HCT116 (cell line): ENCODE measurements at regions not wholly inside any gene's neighbourhood (a gene's known extent, or its start where the extent isn't known, plus 50 kb on each side); places are given as distances from the start of the nearest gene placed in this dataset.

Experiments
- ATAC-seq: fragments of 200-7000 bp; cut with Tn5 transposase; 2 replicates; pipeline ENCODE4 v1.9.1; 2020; ENCODE audit warnings: mild to moderate bottlenecking, moderate library complexity
- BruUV-seq: library from RNA; stranded (reverse); fragments of 400-500 nt; replicated peaks from 2 replicates; lab custom pipeline; 2021; lab: Mats Ljungman, UMichigan
- CTCF ChIA-PET: fragments of 300-600 bp; sonication (Branson Sonifier 250); formaldehyde crosslinking; loops from one replicate; lab custom pipeline; 2021; ENCODE audit warnings: antibody characterized with exemption; lab: Charles Lee
- POLR2A ChIA-PET: fragments of 300-600, 350-600 bp; sonication (Branson Sonifier 250); formaldehyde crosslinking; loops from one replicate; lab custom pipeline; 2021; ENCODE audit warnings: antibody characterized with exemption; lab: Charles Lee
- RAD21 ChIA-PET, 2 experiments: fragments of 300-600 bp; sonication (Branson Sonifier 250); formaldehyde crosslinking; loops; one replicate each; lab custom pipeline; 2023; ENCODE audit warnings: low total read pairs in 2 of 2; ENCODE audit not compliant: uncharacterized antibody in 2 of 2, unreplicated experiment in 2 of 2, low non-redundant PET in 1 of 2; lab: Charles Lee
- DNase-seq: peaks from one replicate; pipeline ENCODE4 v3.0.0-alpha.2; 2010; ENCODE audit warnings: low read depth, low spot score
- H2AFZ ChIP-seq: fragments of 200-600 bp; shearing (Covaris generic), sonication (generic); 2 replicates; pipeline ENCODE4 v1.6.1; 2017; ENCODE audit warnings: low read depth, mixed run types, mixed read lengths, antibody characterized with exemption, low read length; ENCODE audit not compliant: poor library complexity, severe bottlenecking
- H3K27ac ChIP-seq: 2 replicates; pipeline ENCODE4 v1.5.1; 2012; ENCODE audit warnings: low read depth, low read length
- H3K27me3 ChIP-seq: fragments of 200-600 bp; sonication (generic); 2 replicates; pipeline ENCODE4 v1.6.1; 2016; ENCODE audit warnings: mixed run types, low read length, mixed read lengths; ENCODE audit not compliant: insufficient read depth
- H3K36me3 ChIP-seq, 2 experiments: fragments of 200-500 bp in 1 of 2; fragments of 200-600 bp in 1 of 2; sonication (Bioruptor generic) in 1 of 2; sonication (generic) in 1 of 2; 2 replicates each; pipeline versions ENCODE4 v1.5.1 to v1.6.1; 2014 to 2016; ENCODE audit warnings: low read length in 2 of 2, inconsistent platforms in 1 of 2, mixed read lengths in 1 of 2, mixed run types in 1 of 2; ENCODE audit not compliant: insufficient read depth in 2 of 2, control insufficient read depth in 1 of 2
- H3K4me1 ChIP-seq, 2 experiments: fragments of 200-600 bp in 1 of 2; sonication (generic) in 1 of 2; 2 replicates each; pipeline versions ENCODE4 v1.5.1 to v1.6.1; 2012 to 2017; ENCODE audit warnings: low read length in 2 of 2, inconsistent platforms in 1 of 2, mild to moderate bottlenecking in 1 of 2, mixed read lengths in 1 of 2, mixed run types in 1 of 2, moderate library complexity in 1 of 2; ENCODE audit not compliant: insufficient read depth in 2 of 2, control insufficient read depth in 1 of 2
- H3K4me2 ChIP-seq: fragments of 200-600 bp; sonication (generic); 2 replicates; pipeline ENCODE4 v1.6.1; 2017; ENCODE audit warnings: mixed run types, low read length, mixed read lengths
- H3K4me3 ChIP-seq, 2 experiments: fragments of 200-600 bp in 1 of 2; sonication (generic) in 1 of 2; replicated peaks in 1 of 2; 2 replicates each; pipeline ENCODE4 v1.5.1; 2011 to 2016; ENCODE audit warnings: low read length in 2 of 2, control low read depth in 1 of 2, low read depth in 1 of 2, mild to moderate bottlenecking in 1 of 2, mixed read lengths in 1 of 2, mixed run types in 1 of 2
- H3K79me2 ChIP-seq: fragments of 200-600 bp; sonication (generic); 2 replicates; pipeline ENCODE4 v1.6.1; 2017; ENCODE audit warnings: mild to moderate bottlenecking, mixed run types, low read length, moderate library complexity, mixed read lengths; ENCODE audit not compliant: insufficient read depth
- H3K9ac ChIP-seq: fragments of 200-600 bp; sonication (generic); 2 replicates; pipeline ENCODE4 v1.6.1; 2016; ENCODE audit warnings: low read length, mixed read lengths
- H3K9me2 ChIP-seq: fragments of 200-600 bp; sonication (generic), shearing (Covaris generic); 2 replicates; pipeline ENCODE4 v1.6.1; 2017; ENCODE audit warnings: mixed run types, mild to moderate bottlenecking, moderate library complexity; ENCODE audit not compliant: insufficient read depth
- H3K9me3 ChIP-seq, 2 experiments: fragments of 200-500 bp in 1 of 2; fragments of 200-600 bp in 1 of 2; sonication (Bioruptor generic) in 1 of 2; sonication (generic) in 1 of 2; 2 replicates each; pipeline ENCODE4 v1.6.1; 2014 to 2017; ENCODE audit warnings: low read length in 2 of 2, mixed read lengths in 2 of 2, inconsistent platforms in 1 of 2, low read depth in 1 of 2, mild to moderate bottlenecking in 1 of 2, mixed run types in 1 of 2, moderate library complexity in 1 of 2; ENCODE audit not compliant: control insufficient read depth in 1 of 2, insufficient read depth in 1 of 2
- H4K20me1 ChIP-seq: fragments of 200-600 bp; sonication (generic), shearing (Covaris generic); 2 replicates; pipeline ENCODE4 v1.6.1; 2017; ENCODE audit warnings: mixed run types, mild to moderate bottlenecking, moderate library complexity; ENCODE audit not compliant: insufficient read depth
- CBX3 ChIP-seq: IDR thresholded peaks from 2 replicates; pipeline ENCODE4 v1.6.1; 2012; ENCODE audit warnings: low read depth
- CEBPB ChIP-seq: IDR thresholded peaks from 2 replicates; pipeline ENCODE4 v1.6.1; 2012; ENCODE audit warnings: low read depth
- ELF1 ChIP-seq: IDR thresholded peaks from 2 replicates; pipeline ENCODE4 v1.6.1; 2012; ENCODE audit warnings: low read depth, borderline replicate concordance
- JUND ChIP-seq: IDR thresholded peaks from 2 replicates; pipeline ENCODE4 v1.6.1; 2012
- MAX ChIP-seq: IDR thresholded peaks from 2 replicates; pipeline ENCODE4 v1.6.1; 2012
- POLR2AphosphoS5 ChIP-seq: IDR thresholded peaks from 2 replicates; pipeline ENCODE4 v1.6.1; 2011; ENCODE audit warnings: mild to moderate bottlenecking, low read depth, low read length, moderate library complexity
- SIN3A ChIP-seq: IDR thresholded peaks from 2 replicates; pipeline ENCODE4 v1.6.1; 2012; ENCODE audit warnings: low read depth
- SRF ChIP-seq: IDR thresholded peaks from 2 replicates; pipeline ENCODE4 v1.6.1; 2012; ENCODE audit warnings: low read depth
- TCF7L2 ChIP-seq: IDR thresholded peaks from 2 replicates; pipeline ENCODE4 v1.7.0; 2011; ENCODE audit warnings: borderline replicate concordance, inconsistent platforms; ENCODE audit not compliant: insufficient read depth, insufficient read length; ENCODE audit errors: extremely low read depth
- ZBTB33 ChIP-seq: IDR thresholded peaks from 2 replicates; pipeline ENCODE4 v1.6.1; 2011; ENCODE audit warnings: mild to moderate bottlenecking, low read length, moderate library complexity; ENCODE audit not compliant: insufficient replicate concordance; ENCODE audit errors: extremely low read depth
- intact Hi-C: fragments of 100-400 bp; cut with micrococcal nuclease; formaldehyde crosslinking; loops from 2 replicates; pipeline ENCODE4 v1.10.0; 2022

GRCh38 chr6:87847135-87847829 lies 145.2 kb upstream of the AKIRIN2 start:
- RAD21 ChIA-PET: no interaction called here
- no peak for TF ChIP-seq CEBPB
- TF ChIP-seq POLR2AphosphoS5: no peak
- TF ChIP-seq TCF7L2: no peak
- TF ChIP-seq JUND: no peak
- no peak for TF ChIP-seq ZBTB33
- no peak for TF ChIP-seq CBX3
- no peak for TF ChIP-seq MAX
- no peak for TF ChIP-seq SRF
- TF ChIP-seq SIN3A: no peak
- no peak for TF ChIP-seq ELF1
- Histone ChIP-seq H3K36me3 (no peaks in the 10 kb centered on the region), H3K9me3 (no peaks in the 10 kb centered on the region), H3K9me2 (no peaks in the 10 kb centered on the region), H3K9ac (no peak overlapping the region), H3K27me3 (no peaks in the 10 kb centered on the region), H3K79me2 (no peaks in the 10 kb centered on the region), H3K4me3 (no peak overlapping the region), H3K4me2 (no peak overlapping the region), H2AFZ (no peak overlapping the region), H4K20me1 (no peaks in the 10 kb centered on the region), H3K4me1 (no peaks in the 10 kb centered on the region), H3K27ac (no peak overlapping the region)
- no TSS peak for BruUV-seq
- POLR2A ChIA-PET: no interaction called here
- DNase-seq: no peak
- CTCF ChIA-PET: no interaction called here
- no peak for ATAC-seq
- intact Hi-C loops: no loop called here
